ENCODE measurements at regions not wholly inside any gene's neighbourhood (a gene's known extent, or its start where the extent isn't known, plus 50 kb on each side); places are given as distances from the start of the nearest gene placed in this dataset.

DNA sequence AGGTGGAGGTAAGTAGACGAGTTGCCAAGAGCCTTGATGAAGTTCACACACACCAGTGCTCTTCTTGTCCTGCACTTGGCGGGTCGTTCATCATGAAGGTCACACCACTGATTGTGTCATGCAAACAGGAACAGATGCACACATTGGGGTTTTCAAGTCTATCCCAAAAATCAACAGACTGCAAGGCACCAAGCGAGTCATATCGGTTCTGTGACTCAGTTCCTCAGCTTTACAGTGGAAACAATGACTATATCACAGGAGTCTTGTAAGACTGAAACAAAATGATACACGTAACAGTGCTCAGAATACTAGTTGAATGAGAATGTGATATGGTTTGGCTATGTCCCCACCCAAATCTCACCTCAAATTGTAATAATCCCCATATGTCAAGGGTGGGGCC, 526.9 kb upstream of the ID2 start:
- TF ChIP-seq, protein P1, sequence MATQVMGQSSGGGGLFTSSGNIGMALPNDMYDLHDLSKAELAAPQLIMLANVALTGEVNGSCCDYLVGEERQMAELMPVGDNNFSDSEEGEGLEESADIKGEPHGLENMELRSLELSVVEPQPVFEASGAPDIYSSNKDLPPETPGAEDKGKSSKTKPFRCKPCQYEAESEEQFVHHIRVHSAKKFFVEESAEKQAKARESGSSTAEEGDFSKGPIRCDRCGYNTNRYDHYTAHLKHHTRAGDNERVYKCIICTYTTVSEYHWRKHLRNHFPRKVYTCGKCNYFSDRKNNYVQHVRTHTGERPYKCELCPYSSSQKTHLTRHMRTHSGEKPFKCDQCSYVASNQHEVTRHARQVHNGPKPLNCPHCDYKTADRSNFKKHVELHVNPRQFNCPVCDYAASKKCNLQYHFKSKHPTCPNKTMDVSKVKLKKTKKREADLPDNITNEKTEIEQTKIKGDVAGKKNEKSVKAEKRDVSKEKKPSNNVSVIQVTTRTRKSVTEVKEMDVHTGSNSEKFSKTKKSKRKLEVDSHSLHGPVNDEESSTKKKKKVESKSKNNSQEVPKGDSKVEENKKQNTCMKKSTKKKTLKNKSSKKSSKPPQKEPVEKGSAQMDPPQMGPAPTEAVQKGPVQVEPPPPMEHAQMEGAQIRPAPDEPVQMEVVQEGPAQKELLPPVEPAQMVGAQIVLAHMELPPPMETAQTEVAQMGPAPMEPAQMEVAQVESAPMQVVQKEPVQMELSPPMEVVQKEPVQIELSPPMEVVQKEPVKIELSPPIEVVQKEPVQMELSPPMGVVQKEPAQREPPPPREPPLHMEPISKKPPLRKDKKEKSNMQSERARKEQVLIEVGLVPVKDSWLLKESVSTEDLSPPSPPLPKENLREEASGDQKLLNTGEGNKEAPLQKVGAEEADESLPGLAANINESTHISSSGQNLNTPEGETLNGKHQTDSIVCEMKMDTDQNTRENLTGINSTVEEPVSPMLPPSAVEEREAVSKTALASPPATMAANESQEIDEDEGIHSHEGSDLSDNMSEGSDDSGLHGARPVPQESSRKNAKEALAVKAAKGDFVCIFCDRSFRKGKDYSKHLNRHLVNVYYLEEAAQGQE (IDR thresholded peaks at IDR 0.05; ENCODE audit: insufficient read depth in 1 of 2, low read depth in 2 of 2, low read length in 2 of 2) = no peak
- TF ChIP-seq SIN3A (IDR thresholded peaks at IDR 0.05; ENCODE audit: borderline replicate concordance, insufficient read depth, low read length) (no peak), FOXP2 (optimal IDR thresholded peaks at IDR 0.05; ENCODE audit: borderline replicate concordance, extremely low read depth, extremely low read length, insufficient read depth) (no peak), POLR2AphosphoS5 (IDR thresholded peaks at IDR 0.05; ENCODE audit: low read depth, low read length) (no peak), TAF1 (IDR thresholded peaks at IDR 0.05; ENCODE audit: borderline replicate concordance, insufficient read depth, low read length) (no peak)

DNA sequence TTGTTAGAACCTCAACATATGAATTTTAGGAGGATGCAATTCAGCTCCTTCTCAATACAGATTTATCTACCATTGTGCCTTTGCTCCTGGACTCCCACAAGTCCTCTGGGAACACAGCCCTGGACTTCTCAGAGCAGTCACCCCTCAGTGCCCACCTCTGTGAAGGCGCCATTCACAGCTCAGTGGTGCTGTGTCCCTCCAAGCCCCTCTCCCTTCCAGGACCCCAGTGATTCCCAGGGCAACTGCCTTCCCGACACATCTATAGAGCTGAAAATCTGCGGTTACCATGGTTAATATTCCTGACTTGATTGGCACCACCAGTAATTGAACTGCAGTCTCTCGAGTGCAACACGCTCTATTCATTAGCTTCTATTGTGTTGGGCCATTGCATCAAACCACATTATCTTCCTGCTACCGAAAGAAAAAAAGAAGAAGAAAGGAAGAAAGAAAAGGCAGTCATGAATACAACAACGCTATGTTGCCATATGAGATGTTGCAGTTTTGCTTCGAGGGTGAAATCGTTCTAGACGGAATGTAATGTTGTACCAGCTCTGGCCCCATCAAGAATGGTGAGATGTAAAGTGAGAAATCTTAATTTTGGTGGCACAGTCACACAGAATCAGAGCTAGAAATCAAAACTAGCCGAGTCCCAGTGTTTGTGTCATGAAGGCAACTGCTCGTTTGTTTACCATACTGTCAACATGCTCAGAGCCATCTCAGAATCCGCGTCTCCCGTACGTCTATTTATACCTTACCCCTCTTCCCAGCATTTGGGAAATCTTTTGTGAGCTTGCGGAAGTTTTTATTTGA, 524.0 kb upstream of the ID2 start:
- TF ChIP-seq POLR2AphosphoS5 (IDR thresholded peaks at IDR 0.05; ENCODE audit: low read depth, low read length) = no peak
- TF ChIP-seq SIN3A (IDR thresholded peaks at IDR 0.05; ENCODE audit: borderline replicate concordance, insufficient read depth, low read length) = no peak
- TF ChIP-seq FOXP2 (optimal IDR thresholded peaks at IDR 0.05; ENCODE audit: borderline replicate concordance, extremely low read depth, extremely low read length, insufficient read depth) = no peak
- no peak for TF ChIP-seq TAF1 (IDR thresholded peaks at IDR 0.05; ENCODE audit: borderline replicate concordance, insufficient read depth, low read length)
- TF ChIP-seq, protein P1 (IDR thresholded peaks at IDR 0.05; ENCODE audit: insufficient read depth in 1 of 2, low read depth in 2 of 2, low read length in 2 of 2) = no peak

DNA sequence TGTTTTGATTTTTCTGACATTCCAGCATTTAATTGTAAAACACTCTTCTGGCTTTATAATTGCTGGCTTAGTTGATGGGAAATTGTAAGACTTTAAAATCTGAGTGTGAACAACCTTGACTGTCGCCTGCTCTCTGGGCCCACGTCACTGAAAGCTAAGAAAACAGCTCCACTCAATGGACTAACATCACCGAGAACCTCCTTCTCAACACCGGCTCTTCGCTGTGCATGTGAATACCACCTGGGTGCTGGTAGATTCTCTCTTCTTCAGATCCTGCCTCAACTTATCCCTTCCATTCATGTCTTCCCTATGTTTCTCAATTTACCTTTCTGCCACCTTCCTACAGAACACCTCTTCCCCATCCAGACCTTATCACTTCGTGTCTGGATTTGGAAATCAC, 523.1 kb upstream of the ID2 start:
- no peak for TF ChIP-seq FOXP2 (optimal IDR thresholded peaks at IDR 0.05; ENCODE audit: borderline replicate concordance, extremely low read depth, extremely low read length, insufficient read depth)
- TF ChIP-seq TAF1 (IDR thresholded peaks at IDR 0.05; ENCODE audit: borderline replicate concordance, insufficient read depth, low read length) = no peak
- TF ChIP-seq, protein P1 (IDR thresholded peaks at IDR 0.05; ENCODE audit: insufficient read depth in 1 of 2, low read depth in 2 of 2, low read length in 2 of 2) = no peak
- TF ChIP-seq POLR2AphosphoS5 (IDR thresholded peaks at IDR 0.05; ENCODE audit: low read depth, low read length) = no peak
- no peak for TF ChIP-seq SIN3A (IDR thresholded peaks at IDR 0.05; ENCODE audit: borderline replicate concordance, insufficient read depth, low read length)

DNA sequence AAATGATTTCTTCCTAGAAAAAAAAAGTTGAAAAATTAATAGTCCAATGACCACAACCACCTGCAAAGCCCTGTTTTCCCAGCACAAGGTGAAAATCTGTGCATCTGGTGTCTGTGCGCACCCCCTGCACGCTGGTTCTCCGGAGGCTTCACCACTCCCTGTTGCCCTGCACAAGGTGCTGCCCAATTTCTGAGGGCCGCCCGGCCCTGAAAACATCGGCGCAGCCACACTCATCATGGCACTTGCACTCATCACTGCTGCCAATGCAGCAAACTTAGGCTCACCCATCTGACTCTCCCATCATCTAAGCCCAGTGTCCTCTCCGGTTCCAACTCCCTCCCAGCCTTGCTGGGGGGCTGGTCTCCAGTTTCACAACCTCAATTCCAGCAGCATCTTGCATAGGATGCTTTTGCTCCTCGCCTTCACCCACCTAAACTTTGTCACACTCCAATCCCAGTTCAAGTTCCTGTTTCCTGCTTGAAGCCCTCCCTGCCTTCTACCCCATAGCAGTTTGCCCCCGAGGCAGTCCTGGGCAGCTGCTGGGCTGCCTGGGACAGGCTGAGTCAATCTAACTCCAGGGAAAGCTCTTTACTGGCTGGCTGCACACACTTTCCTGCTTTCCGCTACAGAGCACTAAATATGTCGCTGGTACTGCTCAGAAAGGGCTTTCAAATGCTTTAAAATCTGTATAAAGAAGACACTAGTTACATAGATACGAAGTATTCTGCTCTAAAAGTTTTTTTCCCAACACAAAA, 522.5 kb upstream of the ID2 start:
- TF ChIP-seq FOXP2 (optimal IDR thresholded peaks at IDR 0.05; ENCODE audit: borderline replicate concordance, extremely low read depth, extremely low read length, insufficient read depth) (no peak), POLR2AphosphoS5 (IDR thresholded peaks at IDR 0.05; ENCODE audit: low read depth, low read length) (no peak), SIN3A (IDR thresholded peaks at IDR 0.05; ENCODE audit: borderline replicate concordance, insufficient read depth, low read length) (no peak), TAF1 (IDR thresholded peaks at IDR 0.05; ENCODE audit: borderline replicate concordance, insufficient read depth, low read length) (no peak)
- TF ChIP-seq, protein P1 (IDR thresholded peaks at IDR 0.05; ENCODE audit: insufficient read depth in 1 of 2, low read depth in 2 of 2, low read length in 2 of 2) = no peak
